GM18520 (cell line): ENCODE measurements at regions not wholly inside any gene's neighbourhood (a gene's known extent, or its start where the extent isn't known, plus 50 kb on each side); places are given as distances from the start of the nearest gene placed in this dataset.

Source experiments
- ATAC-seq: cut with Tn5 transposase; IDR thresholded peaks from one replicate; pipeline ENCODE4 v1.9.1; 2021; ENCODE audit not compliant: unreplicated experiment

- ATAC-seq = no peak
Measured at GRCh38 chr2:118223511-118223991, 135.3 kb downstream of the INSIG2 start.

GRCh38 chr2:118222672-118223421 lies 134.6 kb downstream of the INSIG2 start:
- no peak for ATAC-seq

DNA sequence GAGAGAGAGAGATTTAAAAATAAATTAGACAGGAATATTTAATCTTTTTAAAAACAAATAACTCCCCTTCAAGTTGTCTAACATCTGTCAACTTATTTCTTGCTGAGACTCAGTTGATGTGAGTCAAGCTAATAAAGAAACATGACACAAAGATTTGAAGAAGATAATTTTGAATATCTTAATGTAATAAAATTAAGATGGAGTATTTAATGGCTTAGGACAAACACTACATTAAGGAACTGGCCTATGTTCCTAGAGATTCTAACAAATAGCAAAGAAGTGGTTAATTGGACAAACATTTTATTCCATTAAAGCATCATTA lies 134.0 kb downstream of the INSIG2 start:
- no peak for ATAC-seq

DNA sequence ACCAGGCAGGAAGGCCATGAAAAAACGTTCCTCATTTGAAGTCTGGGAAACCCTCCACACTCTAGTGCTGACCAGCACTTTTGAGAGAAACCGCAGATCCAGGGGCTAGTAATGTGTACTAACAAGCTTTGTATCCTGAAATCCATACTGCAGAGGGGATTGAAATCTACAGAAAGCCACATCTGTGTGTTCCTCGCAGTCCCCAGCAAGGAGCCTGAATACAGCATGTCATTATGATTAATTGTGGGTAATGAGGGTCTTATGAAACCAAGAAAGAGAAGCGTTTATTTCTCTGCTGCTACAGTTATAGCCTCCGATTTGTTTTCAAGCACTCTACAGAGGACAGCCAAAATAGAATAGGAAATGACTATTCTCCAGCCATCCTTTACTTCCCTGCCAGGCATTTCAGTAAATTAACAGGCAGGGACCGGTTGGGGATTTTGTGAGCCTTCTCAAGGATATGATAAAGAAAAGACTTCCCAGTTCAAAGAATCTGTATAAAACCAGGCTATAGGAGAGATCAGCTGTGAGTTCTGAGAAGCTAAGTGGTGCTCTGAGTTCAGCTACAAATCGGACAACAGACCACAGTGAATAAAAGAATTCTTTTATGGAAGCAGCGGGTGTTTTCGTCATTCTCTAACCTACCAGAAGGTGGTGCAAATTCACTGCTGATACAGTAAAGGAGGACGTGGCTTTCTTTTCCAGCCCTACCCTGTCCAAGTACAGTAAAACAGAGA lies 133.4 kb downstream of the INSIG2 start:
- ATAC-seq = peak; percentile 39

DNA sequence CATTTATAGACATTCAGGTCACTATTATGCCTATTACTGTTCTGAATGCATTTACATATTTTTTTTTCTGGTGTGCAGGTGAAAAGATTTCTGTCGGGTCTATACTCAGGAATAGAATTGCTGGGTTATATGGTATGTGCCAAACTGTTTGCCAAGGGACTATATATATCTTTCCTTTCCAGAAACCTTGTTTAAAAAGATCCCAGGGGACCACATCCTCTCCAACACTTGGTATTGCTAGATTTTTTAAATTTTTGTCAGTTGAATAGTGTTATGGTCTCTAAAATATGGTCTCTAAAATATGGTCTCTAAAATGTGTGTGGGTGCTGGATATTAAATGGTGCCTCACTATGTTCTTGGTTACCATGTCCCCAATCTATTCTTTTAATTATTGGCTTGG lies 131.3 kb downstream of the INSIG2 start:
- no peak for ATAC-seq

GRCh38 chr2:118216224-118216623 lies 128.0 kb downstream of the INSIG2 start:
- ATAC-seq = no peak

- ATAC-seq = no peak
Measured at GRCh38 chr2:118209727-118210126, 121.5 kb downstream of the INSIG2 start.

DNA sequence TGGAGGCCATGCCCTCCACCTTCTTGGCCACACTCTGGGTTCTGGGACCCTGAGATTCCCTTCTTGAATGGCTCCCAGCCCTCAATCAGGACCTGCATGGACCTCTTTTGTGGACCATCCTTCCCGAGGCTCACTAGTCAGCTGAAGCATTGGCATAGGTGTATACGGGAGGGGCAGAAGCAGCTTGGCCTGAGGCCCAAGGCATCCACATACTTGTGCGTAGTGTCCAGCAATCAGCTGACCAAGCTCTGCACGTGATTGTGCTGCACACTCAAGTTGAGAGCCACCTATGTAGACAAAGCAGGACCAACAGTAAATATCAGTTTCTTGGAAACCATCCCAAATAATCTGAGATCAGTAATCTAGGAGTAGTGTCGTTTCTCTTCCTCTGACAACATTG lies 119.6 kb downstream of the INSIG2 start:
- no peak for ATAC-seq

DNA sequence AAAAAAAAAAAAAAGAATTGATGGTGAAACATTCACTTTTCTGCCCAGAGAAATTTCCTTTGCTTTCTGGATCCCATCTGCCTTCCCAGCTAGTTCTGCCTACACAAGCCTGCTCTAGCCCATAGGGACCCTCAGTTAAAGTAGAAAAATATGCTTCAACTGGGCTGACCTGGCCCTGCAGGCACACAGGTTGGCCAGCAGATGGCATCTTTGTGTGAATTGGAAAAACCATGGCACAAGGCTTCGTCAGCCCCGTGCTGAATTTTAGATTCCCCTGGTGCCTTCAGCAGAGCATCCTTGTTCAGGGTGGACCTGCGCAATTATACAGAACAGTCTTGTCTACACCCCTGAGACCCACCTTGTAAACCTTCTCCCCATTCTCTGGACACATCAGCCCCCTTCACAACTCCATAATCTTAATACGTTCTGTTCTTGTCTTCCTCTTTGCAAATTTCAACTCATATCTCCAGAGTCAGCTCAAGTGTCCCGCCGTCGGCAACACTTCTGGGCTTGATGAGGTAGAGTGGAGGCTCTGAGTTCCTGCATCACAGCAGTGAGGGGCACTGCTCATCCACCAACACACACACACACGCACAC lies 114.5 kb downstream of the INSIG2 start:
- ATAC-seq = peak; percentile 77

- no peak for ATAC-seq
Measured at GRCh38 chr2:118198268-118198667, 110.0 kb downstream of the INSIG2 start.

DNA sequence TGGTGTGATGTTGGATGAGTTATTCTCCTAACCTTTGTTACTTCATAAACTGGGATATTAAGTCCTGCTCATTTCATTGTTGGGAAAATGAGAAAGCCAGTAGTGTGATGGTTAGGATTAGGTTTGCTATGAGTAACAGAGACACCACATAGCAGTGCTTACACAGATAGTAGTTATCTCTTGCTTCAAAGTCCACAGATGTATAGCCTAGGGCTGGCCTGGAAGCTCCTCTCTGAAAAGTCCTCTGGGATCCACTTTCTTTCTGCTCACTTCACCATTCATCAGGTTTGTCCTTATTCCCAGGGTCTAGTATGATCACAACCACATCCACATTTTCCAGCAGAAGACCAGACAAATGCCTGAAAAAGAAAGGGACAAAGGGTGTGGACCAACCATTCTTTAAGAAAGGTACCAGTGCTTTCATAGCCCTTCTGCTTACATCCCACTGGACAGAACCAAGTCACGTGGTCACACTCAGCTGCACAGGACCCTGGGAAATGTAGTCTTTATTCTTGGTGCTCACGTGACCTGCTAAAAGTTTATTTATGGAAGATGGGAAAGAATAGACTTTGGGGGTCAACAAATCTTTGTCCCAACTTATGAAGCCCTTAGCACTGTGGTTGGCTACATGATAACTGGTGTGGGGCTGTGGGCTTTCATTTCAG lies 108.9 kb downstream of the INSIG2 start:
- no peak for ATAC-seq

DNA sequence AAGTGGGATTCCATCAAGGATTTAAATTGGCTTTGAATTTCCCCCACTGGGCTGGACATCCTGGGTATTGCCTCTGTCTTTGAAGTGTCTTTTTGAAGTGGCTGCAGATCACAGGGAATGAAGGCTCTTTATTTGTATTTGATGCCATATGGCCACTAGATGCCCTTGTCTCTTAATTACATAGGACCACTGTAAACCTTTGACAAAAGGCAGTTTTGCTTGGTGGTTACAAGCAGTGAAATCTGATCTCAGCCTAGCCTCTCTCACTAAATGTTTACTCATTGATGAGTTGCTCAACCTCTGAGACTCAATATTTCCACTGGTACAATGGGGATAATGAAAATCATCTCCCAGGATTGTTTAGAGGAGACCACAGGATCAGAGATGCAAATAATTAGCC lies 102.2 kb downstream of the INSIG2 start:
- ATAC-seq = no peak

GRCh38 chr2:118186858-118187254 lies 98.6 kb downstream of the INSIG2 start:
- ATAC-seq = no peak

GRCh38 chr2:118186110-118186857 lies 98.0 kb downstream of the INSIG2 start:
- peak; percentile 83 for ATAC-seq

DNA sequence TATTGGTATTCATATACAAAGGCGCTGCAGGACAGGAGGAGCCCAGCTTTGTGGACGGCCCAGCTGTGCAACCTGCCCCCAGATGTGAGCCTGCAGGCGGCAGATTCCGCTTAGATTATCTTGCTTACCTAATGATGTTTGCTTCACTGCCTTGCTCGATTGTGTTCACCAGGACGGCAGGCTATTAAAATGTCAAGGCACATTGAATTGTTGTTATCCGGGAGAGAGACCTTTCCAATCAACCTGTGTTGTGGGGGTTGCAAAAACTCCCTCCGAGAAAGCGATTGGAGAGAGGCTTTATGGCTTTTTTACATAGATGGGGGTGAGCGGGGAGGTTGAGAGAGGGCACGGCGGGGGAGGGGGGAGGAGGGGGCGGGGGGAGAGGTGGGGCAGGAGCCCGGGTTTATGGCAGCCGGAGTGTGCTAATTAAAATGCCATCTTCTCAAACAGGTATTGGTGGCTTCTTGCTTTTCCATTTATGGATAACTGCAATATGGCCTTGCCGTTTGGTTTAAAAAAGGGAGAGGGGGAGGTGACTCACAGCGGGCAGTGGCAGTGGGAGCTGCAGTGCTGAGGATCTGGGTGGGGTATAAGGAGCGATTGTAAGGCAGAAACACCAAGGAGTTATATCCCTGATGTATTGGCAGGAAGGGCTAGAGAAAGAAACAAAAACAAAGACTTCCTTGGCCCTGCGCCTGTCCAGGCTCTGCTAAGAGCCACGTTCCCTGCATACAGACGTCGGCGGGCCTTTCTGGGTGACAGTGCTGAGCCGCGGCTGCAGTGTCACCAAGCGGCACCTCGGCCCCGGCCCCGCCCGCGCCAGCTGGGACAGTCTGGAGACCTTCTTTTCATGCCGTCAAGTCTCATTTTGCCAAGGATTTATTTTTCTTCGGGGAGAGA lies 97.2 kb downstream of the INSIG2 start:
- peak; percentile 42 for ATAC-seq

GRCh38 chr2:118183381-118183780 lies 95.1 kb downstream of the INSIG2 start:
- no peak for ATAC-seq

GRCh38 chr2:118179445-118179844 lies 91.2 kb downstream of the INSIG2 start:
- no peak for ATAC-seq

GRCh38 chr2:118177884-118178283 lies 89.6 kb downstream of the INSIG2 start:
- ATAC-seq = no peak

- no peak for ATAC-seq
Measured at GRCh38 chr2:118177318-118177717, 89.0 kb downstream of the INSIG2 start.

GRCh38 chr2:118176601-118177000 lies 88.3 kb downstream of the INSIG2 start:
- no peak for ATAC-seq
